ENCODE measurements at regions not wholly inside any gene's neighbourhood (a gene's known extent, or its start where the extent isn't known, plus 50 kb on each side); places are given as distances from the start of the nearest gene placed in this dataset.

GRCh38 chr20:10771435-10772140 lies 97.8 kb upstream of the JAG1 start:
- DNase-seq, result no peak

- no peak for DNase-seq
Observed at GRCh38 chr20:10774357-10774943, 100.7 kb upstream of the JAG1 start.

GRCh38 chr20:10777710-10778109 lies 103.9 kb upstream of the JAG1 start:
- DNase-seq, result no peak

GRCh38 chr20:10779911-10780310 lies 106.1 kb upstream of the JAG1 start:
- no peak for DNase-seq

GRCh38 chr20:10780901-10781300 lies 107.1 kb upstream of the JAG1 start:
- no peak for DNase-seq

GRCh38 chr20:10781526-10781925 lies 107.7 kb upstream of the JAG1 start:
- DNase-seq, result no peak

GRCh38 chr20:10783707-10784553 lies 110.1 kb upstream of the JAG1 start:
- no peak for DNase-seq

- no peak for DNase-seq
Observed at GRCh38 chr20:10784554-10785183, 110.9 kb upstream of the JAG1 start.

GRCh38 chr20:10786678-10787077 lies 112.9 kb upstream of the JAG1 start:
- no peak for DNase-seq

GRCh38 chr20:10788055-10788454 lies 114.3 kb upstream of the JAG1 start:
- DNase-seq, result no peak

- DNase-seq, result no peak
Observed at GRCh38 chr20:10788877-10789276, 115.1 kb upstream of the JAG1 start.

- DNase-seq, result no peak
Observed at GRCh38 chr20:10789386-10789785, 115.6 kb upstream of the JAG1 start.

- DNase-seq, result peak; percentile 26
Observed at GRCh38 chr20:10790013-10790412, 116.2 kb upstream of the JAG1 start.

- no peak for DNase-seq
Observed at GRCh38 chr20:10792291-10792690, 118.5 kb upstream of the JAG1 start.

GRCh38 chr20:10793766-10794165 lies 120.0 kb upstream of the JAG1 start:
- DNase-seq, result no peak

- DNase-seq, result no peak
Observed at GRCh38 chr20:10794765-10795164, 121.0 kb upstream of the JAG1 start.

GRCh38 chr20:10795286-10796026 lies 121.7 kb upstream of the JAG1 start:
- DNase-seq, result no peak

- DNase-seq, result no peak
Observed at GRCh38 chr20:10798811-10799210, 125.0 kb upstream of the JAG1 start.

- no peak for DNase-seq
Observed at GRCh38 chr20:10799735-10800134, 125.9 kb upstream of the JAG1 start.

- DNase-seq, result no peak
Observed at GRCh38 chr20:10800288-10800687, 126.5 kb upstream of the JAG1 start.

- no peak for DNase-seq
Observed at GRCh38 chr20:10802236-10802635, 128.4 kb upstream of the JAG1 start.

GRCh38 chr20:10805764-10806163 lies 132.0 kb upstream of the JAG1 start:
- DNase-seq, result no peak

- no peak for DNase-seq
Observed at GRCh38 chr20:10806539-10806938, 132.7 kb upstream of the JAG1 start.
